ENCODE measurements at regions not wholly inside any gene's neighbourhood (a gene's known extent, or its start where the extent isn't known, plus 50 kb on each side); places are given as distances from the start of the nearest gene placed in this dataset.
"Not testable (repeated sequence)": the region's sequence is repeated elsewhere in the genome, so short reads cannot be mapped to it uniquely, and the experiment has no call there.

DNA sequence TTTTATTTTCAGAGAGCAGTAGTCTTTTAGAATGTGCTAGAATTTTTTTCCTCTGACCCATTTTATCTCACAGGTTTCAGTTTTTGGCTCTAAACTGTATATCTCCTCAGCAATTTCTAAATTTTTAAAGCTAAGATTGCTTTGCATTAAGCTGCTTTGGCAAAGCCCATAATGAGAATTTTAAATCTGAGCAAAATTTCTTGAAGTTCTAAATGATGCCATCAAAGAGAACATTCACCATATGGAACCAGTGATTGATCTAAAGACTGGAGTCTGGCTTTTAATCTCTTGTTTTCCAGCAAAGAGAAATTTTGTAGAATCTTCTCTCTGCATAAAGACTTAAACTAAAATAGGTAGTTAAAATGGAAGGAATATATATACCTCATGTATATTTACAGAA, 313.6 kb downstream of the TBC1D32 start:
- no peak for FAIRE-seq

DNA sequence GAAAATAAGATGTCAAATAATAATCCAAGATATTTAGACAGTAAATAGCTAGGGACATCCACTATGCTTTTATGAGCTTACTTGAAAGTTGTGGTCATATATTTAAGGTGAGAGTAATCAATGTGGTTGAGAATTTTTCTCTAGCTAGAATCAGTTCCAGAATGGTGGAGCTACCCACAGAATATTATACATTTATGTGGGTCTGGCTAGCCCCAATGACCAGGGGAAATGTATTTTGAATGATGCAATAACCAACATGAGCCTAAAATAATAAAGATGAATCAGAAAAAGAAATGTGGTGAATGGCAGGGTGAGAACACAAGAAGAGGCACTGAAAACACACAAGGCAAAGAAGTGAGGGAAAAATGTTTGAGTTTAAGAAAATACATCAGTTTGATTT, 325.7 kb downstream of the TBC1D32 start:
- FAIRE-seq, result no peak

DNA sequence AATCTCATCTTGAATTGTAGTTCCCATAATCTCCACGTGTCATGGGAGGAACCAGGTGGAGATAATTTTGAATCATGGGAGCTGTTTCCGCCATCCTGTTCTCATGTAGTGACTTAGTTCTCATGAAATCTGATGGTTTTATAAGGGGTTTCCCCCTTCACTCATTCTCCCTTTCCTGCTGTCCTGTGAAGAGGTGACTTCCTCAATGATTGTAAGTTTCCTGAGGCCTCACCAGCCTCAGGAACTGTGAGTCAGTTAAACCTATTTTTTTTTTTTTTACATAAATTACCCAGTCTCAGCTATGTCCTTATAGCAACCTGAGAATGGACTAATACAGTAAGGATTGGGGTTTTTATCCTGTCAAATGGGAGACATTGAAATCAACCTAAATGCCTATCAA, 328.3 kb downstream of the TBC1D32 start:
- no peak for FAIRE-seq

DNA sequence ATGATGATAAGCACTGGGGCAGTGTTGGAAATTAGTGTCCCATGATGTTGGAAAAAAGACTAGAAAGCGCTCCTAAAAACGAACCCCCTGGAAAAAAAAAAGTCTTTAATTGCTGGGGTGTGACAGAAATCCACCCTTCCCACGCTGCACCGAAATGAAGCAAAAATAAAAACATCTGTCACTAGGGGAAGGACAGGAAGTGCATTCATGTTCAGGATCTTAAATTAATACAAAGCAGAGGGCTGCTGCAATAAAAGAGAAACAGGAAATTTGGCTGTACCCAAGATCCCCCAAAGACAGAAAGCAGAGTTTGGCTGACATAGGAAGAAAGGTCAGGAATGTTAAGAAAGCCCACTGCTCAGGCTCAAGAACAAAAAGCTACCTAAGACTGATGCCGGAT, 333.9 kb downstream of the TBC1D32 start:
- FAIRE-seq, result no peak

DNA sequence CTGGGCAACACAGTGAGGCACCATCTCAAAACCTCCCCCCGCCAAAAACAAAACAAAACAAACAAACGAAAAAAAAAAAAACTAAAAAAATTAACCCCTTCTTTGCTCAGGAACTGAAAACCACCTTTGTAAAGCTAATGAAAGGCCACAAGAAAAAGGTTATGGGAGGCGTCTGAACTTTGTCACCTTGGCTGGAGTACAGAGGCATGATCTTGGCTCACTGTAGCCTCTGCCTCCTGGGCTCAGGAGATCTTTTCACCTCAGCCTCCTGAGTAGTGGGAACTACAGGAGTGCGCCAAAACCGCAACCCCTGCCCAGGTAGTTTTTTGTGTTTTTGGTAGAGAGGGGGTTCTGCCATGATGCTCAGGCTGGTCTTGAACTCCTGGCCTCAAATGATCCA, 337.9 kb downstream of the TBC1D32 start:
- FAIRE-seq, result no peak

DNA sequence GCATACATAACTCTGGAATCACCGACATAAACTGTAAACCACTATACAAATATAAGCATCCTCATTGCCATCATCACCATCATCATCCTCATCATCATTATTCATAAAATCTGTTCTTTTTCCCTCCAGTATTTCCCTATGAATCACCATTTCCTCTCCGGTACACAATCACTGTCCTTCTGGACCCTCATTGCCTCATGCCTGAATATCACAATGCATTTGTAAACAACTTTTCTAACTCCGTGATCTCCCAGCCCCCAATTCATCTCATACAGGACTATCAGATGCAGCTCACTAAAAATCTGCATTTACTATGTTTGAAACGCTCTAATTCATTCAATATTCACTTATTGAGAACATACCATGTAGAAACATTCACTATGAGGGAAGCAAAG, 339.7 kb downstream of the TBC1D32 start:
- no peak for FAIRE-seq

DNA sequence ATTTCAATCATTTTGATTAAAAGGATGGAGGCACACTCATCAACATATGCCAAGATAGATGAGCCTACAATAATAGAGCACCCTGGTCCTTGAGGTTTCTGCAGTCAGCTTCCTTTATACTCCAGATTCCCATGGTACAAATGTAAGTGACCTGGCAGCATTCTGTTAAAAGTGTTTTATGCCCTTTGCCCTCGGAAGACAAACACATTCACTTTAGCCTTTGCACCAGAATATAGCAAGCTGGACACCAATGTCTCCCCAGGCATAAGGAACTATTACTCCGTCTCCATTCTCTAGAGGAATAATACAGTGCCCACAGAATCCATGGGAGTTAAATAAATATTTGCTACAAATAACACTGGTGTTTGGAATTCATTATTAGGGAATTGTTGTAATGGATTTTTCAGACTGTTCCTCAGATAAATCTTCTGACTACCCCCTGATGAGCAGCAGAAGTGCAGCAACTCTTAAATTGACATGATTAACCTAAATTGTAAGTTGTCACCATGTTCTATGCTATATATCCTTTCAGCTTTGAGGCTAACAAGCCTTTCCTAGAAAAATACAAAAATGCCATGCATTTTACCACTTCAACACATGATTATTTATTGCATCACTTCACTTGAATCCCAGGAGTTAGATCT, 340.2 kb downstream of the TBC1D32 start:
- no peak for FAIRE-seq

DNA sequence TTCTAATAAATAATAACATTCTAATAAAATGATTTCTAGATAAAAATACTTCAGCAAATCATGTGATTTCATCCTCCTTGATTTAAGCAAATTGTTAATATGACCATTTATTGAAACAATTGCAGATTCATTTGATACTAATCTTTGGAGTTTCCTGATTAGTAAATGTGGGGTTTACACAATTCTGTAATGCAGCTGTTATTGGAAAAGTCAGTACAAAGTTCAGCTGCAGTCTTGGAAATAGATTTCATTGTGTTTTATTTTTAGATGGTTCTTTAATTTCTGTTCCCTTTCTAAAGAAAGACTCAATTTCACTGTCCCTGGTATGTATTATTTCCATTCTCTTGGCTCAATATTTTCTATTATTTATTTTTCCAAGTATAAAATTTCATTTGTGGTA, 342.0 kb downstream of the TBC1D32 start:
- FAIRE-seq, result no peak

DNA sequence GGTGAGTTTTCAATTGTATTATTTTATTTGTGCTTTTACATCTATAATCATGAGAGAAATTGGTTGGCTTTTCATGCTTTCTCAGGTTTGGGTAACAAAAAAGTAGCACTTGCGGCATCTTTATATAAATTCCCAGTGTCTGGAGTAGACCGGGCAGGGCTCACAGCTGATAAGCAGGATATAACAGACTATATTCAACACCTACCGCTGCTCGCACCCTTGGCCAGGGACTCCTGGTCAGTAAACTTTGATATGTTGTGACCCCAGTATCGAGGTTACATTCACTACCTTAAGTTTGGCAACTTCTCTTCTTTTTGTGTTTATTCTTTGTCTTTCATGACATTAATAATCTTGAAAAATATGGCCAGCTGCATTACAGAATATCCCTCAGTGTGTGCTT, 343.4 kb downstream of the TBC1D32 start:
- no peak for FAIRE-seq

DNA sequence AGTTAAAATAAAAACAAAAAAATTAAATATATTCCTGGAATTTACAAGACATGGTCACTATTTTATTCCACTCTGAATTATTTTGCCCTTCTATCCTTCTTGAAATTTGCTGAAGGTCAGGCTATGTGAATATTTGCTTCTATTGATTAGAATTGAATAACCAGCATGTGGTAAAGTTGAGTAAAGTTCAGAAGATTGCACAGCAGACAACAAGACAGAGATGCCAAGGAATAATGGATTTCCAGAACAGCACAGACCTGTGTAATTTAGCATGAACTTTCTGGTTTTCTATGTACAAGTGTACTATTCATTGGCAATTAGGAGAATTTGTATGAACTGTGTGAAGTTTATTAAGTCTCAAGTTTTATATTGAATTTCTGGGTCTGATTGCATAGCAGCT, 352.4 kb downstream of the TBC1D32 start:
- FAIRE-seq, result no peak

DNA sequence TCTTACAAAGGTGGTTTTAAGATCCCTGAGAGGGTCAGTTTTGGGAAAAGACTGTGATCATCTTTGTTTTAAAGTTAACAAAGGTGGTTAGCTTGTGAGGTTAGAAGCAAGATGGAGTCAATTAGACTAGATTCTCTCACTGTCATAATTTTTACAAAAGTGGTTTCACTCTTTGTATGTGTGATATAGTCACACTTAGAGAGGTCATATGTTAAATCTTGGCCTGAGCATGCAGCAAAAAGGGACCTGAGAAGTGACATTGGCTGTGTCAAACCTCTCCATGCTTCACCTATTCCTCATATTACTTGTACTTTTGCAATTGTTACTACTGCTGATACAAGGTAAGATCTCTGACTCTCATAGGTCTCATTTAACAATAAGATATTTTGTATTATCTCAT, 368.0 kb downstream of the TBC1D32 start:
- FAIRE-seq, result no peak

DNA sequence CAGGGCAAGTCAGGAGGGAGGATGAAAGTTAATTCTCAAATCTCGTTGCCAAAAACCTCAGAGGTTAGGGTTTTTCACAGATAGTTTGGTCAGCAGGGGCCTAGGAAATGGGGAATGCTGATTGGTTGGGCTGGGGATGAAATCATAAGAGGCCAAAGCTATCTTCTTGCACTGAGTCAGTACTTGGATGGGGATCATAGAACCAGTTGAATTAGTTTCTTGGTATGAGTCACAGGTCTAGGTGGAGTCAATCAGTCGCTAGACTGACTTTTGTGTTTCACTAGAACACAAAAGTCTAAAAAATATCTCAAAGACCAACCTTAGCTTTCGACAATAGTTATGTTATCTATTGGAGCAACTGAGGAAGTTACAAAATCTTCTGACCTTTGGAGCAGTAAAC, 368.5 kb downstream of the TBC1D32 start:
- FAIRE-seq, result no peak

DNA sequence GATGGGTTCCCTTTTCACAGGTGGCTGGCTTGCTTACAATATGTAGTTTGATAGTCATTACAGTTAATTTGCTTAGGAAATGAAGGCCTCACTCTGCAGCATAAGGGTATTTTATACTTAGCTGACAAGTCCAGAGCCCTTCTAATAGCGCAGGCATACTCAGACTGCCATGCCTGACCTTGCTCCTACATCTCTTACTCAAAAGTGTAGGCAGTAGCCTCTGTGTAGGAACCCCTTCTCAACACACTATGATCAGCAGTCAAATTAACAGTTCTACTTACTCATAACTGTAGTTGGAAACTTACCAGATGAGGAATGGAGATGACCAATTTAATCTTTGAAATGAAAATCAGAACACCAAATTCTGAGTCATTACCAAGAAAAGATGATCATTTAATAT, 373.5 kb downstream of the TBC1D32 start:
- FAIRE-seq, result no peak

DNA sequence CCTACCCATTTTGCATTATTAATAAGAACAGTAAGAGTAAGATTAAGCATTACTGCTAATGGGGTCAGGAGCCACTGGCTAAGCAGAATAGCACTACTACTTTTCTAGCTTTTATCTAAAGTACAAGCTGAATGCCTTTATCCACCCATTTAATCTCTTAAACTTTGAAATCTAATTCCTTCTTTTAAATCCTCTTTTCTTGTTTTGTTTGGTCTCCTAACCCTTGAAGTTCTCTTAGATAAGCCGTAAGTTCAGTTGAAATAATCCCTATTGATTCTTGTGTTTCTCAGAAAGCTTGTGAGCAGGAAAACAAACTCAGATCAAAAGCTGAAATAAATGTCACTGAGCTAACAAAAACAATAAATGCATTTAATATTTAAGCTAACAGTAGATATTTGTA, 380.2 kb downstream of the TBC1D32 start:
- FAIRE-seq, result no peak

DNA sequence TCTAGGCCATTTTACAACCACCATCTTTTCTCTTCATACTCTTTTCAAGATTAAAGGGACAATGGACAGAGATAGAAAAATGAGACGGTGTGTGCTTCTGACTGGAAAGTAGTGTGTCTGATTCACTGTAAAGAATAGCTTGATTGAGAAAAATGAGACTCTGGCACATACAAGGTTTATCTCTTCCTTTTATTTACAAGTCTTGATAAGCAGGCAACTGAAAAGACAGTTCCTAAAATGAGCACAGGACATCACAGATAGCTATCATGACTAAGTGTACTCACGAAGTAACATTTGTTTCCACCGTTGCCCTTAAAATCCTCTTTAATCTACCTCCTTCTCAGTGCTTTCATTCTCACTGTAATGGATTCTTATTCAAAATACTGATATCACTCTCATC, 383.0 kb downstream of the TBC1D32 start:
- no peak for FAIRE-seq

DNA sequence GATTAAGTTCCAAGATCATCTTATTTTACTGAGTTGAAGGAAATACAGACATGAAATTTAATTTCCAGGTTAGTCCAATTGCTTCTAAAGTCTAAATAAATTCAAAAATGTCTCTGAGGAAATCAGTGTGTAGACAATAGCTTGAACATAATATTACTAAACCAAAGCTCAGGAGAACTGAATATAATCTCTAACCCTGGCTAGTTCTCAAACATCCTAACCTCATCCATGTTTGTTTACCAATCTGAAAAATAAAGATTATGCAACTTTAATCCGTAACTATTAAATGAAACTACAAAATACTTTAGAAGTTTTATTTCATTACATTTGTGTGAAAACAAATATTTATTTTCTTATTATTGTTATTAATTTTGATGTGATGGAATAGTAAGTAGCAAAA, 387.2 kb downstream of the TBC1D32 start:
- FAIRE-seq, result peak; percentile 24

DNA sequence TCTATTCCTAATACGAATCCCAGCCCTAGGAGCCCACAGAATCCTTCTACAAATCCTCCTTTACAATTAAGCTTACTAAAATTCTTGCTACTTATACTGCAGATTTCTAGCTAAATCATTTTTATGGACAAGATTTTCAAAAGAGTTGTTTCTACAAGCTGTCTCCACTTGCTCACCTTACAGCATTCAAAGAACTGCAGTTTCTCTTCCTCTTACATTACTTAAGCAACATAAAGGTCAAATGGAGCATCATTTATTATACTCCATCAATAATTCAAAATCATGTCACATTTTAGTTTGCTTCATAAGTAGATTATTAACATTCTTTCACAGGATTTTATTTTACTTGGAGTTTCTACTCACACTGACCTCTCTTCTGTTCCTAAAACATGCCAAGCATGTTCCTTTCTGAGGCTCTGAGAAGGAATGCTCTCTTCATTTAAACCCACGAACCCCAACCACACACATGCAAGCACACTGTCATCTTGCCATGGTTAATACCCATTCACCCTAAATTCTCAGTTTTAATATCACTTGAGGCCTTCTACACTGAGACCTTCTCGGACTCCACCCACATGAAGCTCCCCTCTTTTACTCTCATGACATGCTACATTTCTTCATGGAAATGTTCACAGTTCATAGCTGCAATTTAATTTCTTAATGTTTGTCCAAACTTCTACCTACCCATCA, 388.2 kb downstream of the TBC1D32 start:
- FAIRE-seq, result no peak

DNA sequence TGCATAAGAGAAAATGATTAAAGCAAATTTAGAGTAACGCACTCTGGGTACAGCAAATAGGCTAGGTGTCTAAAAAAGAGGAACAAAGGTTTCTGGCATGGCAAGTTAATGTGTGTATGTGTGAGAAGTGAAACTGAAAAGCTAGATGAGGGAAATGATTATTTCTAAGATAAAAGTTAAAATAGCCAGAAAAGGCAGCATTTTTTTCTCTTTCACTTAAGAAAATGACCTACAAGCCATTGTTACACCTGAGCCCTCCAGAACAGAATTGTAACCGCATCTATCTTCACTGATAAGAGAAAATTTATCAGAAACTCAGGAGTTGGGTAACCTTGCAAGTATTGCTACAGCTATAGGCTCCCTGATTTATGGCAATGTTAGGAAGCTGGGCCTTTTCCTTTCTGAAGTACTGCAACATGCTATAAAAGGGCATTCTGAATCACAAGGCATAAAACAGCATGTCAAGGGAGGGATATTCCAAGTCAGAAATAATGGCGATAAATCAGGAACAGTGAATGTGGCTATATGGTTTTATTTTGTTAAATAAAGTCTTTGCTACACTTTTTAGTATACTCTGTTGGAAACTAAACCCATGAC, 395.3 kb downstream of the TBC1D32 start:
- FAIRE-seq, result no peak

DNA sequence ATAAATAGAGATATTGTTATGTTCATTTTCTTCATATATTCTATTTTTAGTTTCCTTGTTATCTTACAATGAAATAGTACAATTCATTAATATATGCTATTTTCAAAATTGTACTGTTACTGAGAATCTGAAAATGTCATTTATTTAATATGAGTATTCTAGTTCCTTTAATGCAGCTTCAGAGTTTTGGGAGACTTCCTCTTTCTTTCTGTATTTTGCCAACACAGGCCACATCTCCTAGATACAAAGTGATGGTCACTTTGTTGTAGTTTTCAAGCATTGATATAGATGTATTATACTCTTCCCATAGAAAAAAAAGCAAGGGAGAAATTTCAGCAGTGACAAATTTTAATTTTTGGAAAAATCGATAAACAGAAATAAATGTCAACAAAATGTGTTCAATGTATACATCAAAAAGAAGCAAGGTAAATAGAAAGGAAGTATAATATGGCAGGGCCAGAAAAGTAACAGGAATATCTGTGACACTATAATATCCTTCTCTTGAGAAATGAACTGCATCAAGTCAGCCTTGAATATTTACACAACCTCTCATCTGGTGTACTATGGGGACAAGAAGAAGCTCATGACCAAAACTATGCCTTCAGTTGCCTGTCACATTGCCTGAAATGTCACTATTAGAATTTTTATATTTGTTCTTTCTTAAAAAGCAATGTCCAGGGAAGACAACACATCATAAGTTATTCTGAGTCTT, 396.0 kb downstream of the TBC1D32 start:
- FAIRE-seq, result no peak

DNA sequence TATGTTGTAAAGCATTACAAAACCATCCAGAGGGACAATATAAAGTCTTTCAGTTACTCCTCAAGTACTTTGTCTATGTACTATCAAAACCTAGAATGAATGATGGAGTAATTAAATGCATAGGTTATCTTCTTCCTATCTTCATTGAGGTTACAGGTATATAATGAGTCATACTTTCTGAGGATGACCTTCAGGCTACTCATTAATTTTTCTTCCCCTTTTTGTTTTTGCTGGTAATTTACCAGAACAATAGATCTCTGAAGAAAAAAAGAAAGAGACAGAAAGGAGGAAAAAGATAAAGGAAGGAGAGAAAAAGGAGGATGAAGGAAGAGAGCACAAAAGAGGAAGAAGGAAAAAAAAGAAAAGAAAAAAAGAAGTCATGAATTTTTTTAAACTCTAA, 398.4 kb downstream of the TBC1D32 start:
- no peak for FAIRE-seq

DNA sequence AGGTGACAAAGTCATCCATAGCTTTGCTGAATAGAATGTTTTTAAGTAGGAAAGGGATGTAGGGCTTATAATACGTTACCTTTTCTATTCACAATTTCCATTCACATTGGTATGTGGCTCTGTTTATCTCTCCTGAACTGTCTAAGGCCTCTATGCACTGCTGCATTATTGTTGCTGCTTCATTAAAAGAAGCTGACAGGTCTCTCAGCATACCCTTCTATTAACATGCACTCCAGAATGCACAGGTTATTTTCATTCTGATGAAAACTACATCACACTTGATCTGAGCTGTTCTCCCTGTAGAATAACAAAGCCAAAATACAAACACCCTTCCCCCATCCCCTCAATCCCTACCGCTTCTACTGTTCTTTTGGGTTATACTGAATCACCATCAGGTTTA, 399.3 kb downstream of the TBC1D32 start:
- no peak for FAIRE-seq

DNA sequence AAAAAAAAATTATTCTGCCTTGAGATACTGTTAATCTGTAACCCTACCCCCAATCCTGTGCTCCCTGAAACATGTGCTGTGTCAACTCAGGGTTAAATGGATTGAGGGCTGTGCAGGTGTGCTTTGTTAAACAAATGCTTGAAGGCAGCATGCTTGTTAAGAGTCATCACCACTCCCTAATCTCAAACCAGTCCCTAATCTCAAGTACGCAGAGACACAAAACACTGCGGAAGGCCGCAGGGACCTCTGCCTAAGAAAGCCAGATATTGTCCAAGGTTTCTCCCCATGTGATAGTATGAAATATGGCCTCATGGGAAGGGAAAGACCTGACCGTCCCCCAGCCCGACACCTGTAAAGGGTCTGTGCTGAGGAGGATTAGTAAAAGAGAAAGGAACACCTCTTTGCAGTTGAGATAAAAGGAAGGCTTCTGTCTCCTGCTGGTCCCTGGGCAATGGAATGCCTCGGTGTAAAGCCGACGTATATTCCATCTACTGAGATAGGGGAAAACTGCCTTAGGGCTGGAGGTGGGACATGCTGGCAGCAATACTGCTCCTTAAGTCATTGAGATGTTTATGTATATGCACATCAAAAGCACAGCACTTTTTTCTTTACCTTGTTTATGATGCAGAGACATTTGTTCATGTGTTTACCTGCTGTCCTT, 402.6 kb downstream of the TBC1D32 start:
- FAIRE-seq, result not testable (repeated sequence)

DNA sequence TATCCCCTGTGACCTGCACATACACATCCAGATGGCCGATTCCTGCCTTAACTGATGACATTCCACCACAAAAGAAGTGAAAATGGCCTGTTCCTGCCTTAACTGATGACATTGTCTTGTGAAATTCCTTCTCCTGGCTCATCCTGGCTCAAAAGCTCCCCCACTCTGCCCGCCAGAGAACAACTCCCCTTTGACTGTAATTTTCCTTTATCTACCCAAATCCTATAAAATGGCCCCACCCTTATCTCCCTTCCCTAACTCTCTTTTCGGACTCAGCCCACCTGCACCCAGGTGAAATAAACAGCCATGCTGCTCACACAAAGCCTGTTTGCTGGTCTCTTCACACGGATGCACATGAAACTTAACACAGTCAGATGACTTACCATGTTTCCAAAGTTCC, 403.8 kb downstream of the TBC1D32 start:
- not testable (repeated sequence) for FAIRE-seq
